CD4-positive, alpha-beta memory T cell (primary cell): ENCODE measurements at regions not wholly inside any gene's neighbourhood (a gene's known extent, or its start where the extent isn't known, plus 50 kb on each side); places are given as distances from the start of the nearest gene placed in this dataset.
A peak's percentile ranks its signal among the peaks of the same experiment; 100 is the strongest.

Experiments used
- CTCF ChIA-PET: fragments of 350-600 bp; sonication (Branson Sonifier 250); formaldehyde crosslinking; loops from one replicate; lab custom pipeline; 2021; ENCODE audit warnings: inconsistent platforms; ENCODE audit not compliant: partially characterized antibody; lab: Charles Lee
- POLR2A ChIA-PET: fragments of 350-600 bp; sonication (Branson Sonifier 250); formaldehyde crosslinking; loops from one replicate; lab custom pipeline; 2021; ENCODE audit not compliant: partially characterized antibody; lab: Charles Lee
- DNase-seq, 5 donors: peaks; one replicate each; pipeline versions ENCODE4 v3.0.0 to v3.0.0-alpha.2; 2020 to 2022; ENCODE audit warnings: mixed read lengths in 1 of 5
- H3K27ac ChIP-seq: one replicate; pipeline ENCODE4 v1.7.0; 2013; ENCODE audit warnings: low read depth, low read length
- H3K27me3 ChIP-seq: 2 replicates; pipeline ENCODE4 v1.7.0; 2013; ENCODE audit warnings: mild to moderate bottlenecking, low read length, moderate library complexity; ENCODE audit not compliant: insufficient read depth
- H3K36me3 ChIP-seq: 2 replicates; pipeline ENCODE4 v1.7.0; 2013; ENCODE audit warnings: mild to moderate bottlenecking, low read length, moderate library complexity; ENCODE audit not compliant: insufficient read depth
- H3K4me1 ChIP-seq: 2 replicates; pipeline ENCODE4 v1.7.0; 2013; ENCODE audit warnings: mild to moderate bottlenecking, low read length, moderate library complexity; ENCODE audit not compliant: insufficient read depth
- H3K4me3 ChIP-seq, 2 donors: one replicate each; pipeline ENCODE4 v1.7.0; 2013; ENCODE audit warnings: low read length in 2 of 2, mild to moderate bottlenecking in 1 of 2
- H3K9me3 ChIP-seq, 2 donors: one replicate each; pipeline ENCODE4 v1.7.0; 2013; ENCODE audit warnings: low read length in 2 of 2, control low read depth in 1 of 2; ENCODE audit not compliant: control insufficient read depth in 1 of 2
- H3K27ac Mint-ChIP-seq, 7 donors: one replicate each; pipeline ENCODE4 v1.8.0; 2020 to 2021; ENCODE audit warnings: mixed read lengths in 7 of 7, mild to moderate bottlenecking in 6 of 7, inconsistent platforms in 3 of 7, moderate library complexity in 3 of 7
- H3K27me3 Mint-ChIP-seq, 2 donors: one replicate each; pipeline ENCODE4 v1.8.0; 2020 to 2021; ENCODE audit warnings: mixed read lengths in 2 of 2
- H3K36me3 Mint-ChIP-seq, 2 donors: one replicate each; pipeline ENCODE4 v1.8.0; 2020 to 2021; ENCODE audit warnings: mixed read lengths in 2 of 2, inconsistent platforms in 1 of 2, mild to moderate bottlenecking in 1 of 2
- H3K4me1 Mint-ChIP-seq, 4 donors: one replicate each; pipeline ENCODE4 v1.8.0; 2020 to 2021; ENCODE audit warnings: mixed read lengths in 4 of 4, mild to moderate bottlenecking in 1 of 4
- H3K4me3 Mint-ChIP-seq, 8 donors: one replicate each; pipeline ENCODE4 v1.8.0; 2020 to 2021; ENCODE audit warnings: mixed read lengths in 8 of 8, mild to moderate bottlenecking in 7 of 8, moderate library complexity in 6 of 8, inconsistent platforms in 3 of 8
- H3K9me3 Mint-ChIP-seq, 8 donors: one replicate each; pipeline ENCODE4 v1.8.0; 2020 to 2021; ENCODE audit warnings: mixed read lengths in 8 of 8, mild to moderate bottlenecking in 5 of 8, inconsistent platforms in 3 of 8, moderate library complexity in 1 of 8
- intact Hi-C: fragments of 100-400 bp; cut with micrococcal nuclease; formaldehyde crosslinking; loops from one replicate; pipeline ENCODE4 v1.15.1; 2023

DNA sequence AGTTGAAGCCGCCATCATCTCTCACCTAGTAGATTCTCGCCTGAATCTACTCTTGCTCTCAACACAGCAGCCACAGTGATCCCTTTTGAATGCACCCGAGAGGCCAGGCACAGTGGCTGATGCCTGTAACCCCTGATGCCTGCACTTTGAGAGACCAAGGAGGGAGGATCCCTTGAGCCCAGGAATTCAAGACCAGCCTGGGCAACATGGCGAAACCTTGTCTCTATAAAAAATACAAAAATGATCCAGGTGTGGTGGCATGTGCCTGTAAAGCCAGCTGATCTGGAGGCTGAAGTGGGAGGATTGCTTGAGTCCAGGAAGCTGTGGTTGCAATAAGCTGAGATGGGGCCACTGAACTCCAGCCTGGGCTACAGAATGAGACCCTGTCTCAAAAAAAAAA, 60.3 kb upstream of the EML4 start:
- Histone ChIP-seq H3K27me3 (no peaks in the 10 kb centered on the region), H3K36me3 (no peaks in the 10 kb centered on the region), H3K9me3 (no peaks in the 10 kb centered on the region), H3K4me3 (no peak overlapping the region), H3K4me1 (peaks cover 92% of the 10 kb centered on the region), H3K27ac (peak overlapping the region; percentile 100)
- H3K27me3 Mint-ChIP-seq, result no peaks in the 10 kb centered on the region
- peaks cover 17 to 29% (median 21%) of the 10 kb centered on the region in 4 donors for H3K4me1 Mint-ChIP-seq
- intact Hi-C loops, result no loop called here
- no peaks in the 10 kb centered on the region for H3K36me3 Mint-ChIP-seq
- no peak overlapping the region for H3K4me3 Mint-ChIP-seq
- H3K9me3 Mint-ChIP-seq, result no peaks in the 10 kb centered on the region
- DNase-seq, result no peak
- no peak overlapping the region for H3K27ac Mint-ChIP-seq
- POLR2A ChIA-PET, result interaction anchor here (6.1 to 26.8 kb wide), 2 partner anchors 9 to 25 kb away, joined by 109 to 1146 read pairs; no protein-coding TSS in a partner anchor
- CTCF ChIA-PET, result interaction anchor here (1.2 to 2.1 kb wide), 2 partner anchors 20 to 24 kb away, joined by 5 read pairs; no protein-coding TSS in a partner anchor

DNA sequence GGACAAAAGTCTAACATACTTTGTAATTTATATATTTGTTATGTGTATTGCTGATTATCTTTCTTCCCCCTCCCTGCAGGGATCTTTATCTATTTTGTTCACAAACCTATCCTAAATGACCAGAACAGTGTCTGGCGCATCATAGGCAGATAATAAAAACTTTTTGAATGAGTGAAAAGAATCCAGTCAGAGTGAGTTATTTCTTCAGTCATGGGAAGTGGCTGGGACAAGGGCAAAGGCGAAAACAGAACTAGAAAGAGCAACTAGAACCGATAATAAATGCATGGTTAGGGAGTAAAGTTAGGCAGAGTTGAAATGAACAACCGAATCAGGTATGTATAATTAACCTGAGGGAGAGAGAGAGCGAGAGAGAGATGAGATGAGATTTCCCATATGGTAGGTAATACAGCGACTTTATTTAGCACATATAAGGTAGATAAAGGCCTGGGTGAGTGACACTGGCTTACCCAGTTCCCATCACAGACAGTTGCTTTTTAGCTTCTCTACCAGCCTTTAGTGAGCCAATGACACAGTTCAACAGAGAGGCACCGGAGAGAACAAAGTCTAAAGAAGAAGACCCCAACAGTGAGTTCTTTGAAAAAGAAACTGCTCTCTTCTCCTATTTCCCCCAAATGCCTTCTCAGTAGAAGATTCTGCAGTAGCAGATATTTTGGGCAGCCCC, 59.1 kb upstream of the EML4 start:
- H3K4me1 ChIP-seq, result peaks cover 92% of the 10 kb centered on the region
- no peaks in the 10 kb centered on the region for H3K9me3 ChIP-seq
- intact Hi-C loops, result no loop called here
- no peaks in the 10 kb centered on the region for H3K36me3 ChIP-seq
- Mint-ChIP-seq H3K4me1 (peaks cover 23 to 30% (median 28%) of the 10 kb centered on the region in 4 donors), H3K36me3 (no peaks in the 10 kb centered on the region), H3K27ac (peak overlapping the region in 2 of 7 donors; percentile 26 to 48), H3K4me3 (no peak overlapping the region), H3K9me3 (no peaks in the 10 kb centered on the region), H3K27me3 (no peaks in the 10 kb centered on the region)
- no peaks in the 10 kb centered on the region for H3K27me3 ChIP-seq
- DNase-seq, result no peak
- ChIA-PET CTCF (interaction anchor here (0.8 to 2.1 kb wide), 7 partner anchors 11 to 57 kb away, joined by 3 to 6 read pairs (median 4); no protein-coding TSS in a partner anchor), POLR2A (interaction anchor here (6.1 to 26.8 kb wide), 2 partner anchors 7 to 24 kb away, joined by 109 to 1146 read pairs; no protein-coding TSS in a partner anchor)
- H3K4me3 ChIP-seq, result no peak overlapping the region
- H3K27ac ChIP-seq, result peak overlapping the region; percentile 100

DNA sequence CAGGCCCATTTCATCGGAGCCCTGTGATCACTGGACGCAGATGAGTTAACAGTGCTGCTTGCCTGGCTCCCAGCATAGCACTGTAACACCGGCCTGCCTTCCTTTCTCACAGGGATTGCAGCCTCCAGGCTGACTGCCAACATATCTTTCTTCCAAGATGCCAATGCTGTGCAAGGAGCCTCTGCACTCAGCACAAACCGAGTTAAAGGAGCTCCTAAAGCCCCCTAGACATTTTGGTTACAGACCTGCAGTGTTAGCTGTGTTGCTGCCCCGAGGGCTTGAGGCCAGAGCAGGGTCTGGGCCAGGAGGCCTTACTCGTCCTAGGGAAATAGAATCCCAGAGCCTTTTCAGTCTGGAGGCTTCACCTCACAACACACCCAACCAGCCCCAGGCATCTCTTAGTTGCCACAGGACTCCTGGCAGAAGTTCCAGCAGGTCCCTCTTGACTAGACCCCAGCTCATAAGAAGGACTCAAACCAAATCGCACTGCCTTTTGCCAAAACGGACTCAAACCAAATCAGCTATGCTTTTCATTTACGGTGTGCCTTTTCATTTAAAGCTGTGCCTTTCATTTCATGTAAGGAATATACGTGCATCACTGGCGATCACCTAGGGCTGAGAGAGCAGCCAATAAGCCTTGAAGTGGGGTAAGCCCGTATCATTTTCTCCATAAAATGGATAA, 58.4 kb upstream of the EML4 start:
- intact Hi-C loops, result no loop called here

DNA sequence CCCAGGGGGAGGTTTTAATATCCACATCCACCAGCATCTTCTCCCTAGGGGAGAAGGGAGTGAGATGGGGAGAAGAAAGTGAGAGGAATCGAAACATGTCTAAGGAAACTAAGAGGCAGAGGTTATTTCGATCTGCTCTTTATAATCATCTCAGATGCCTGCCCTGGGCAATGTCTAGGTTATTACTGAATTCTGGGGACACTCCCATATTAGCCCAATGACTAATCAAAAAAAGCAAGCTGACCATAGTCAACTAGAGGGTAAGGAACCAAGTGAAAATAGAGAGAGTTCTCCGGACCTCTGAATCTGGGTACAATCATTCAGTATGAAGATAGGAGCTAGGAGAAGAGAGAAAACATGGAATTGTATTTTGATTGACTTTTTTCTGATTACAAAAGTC, 56.7 kb upstream of the EML4 start:
- peaks cover 29 to 53% (median 39%) of the 10 kb centered on the region in 4 donors for H3K4me1 Mint-ChIP-seq
- ChIA-PET POLR2A (interaction anchor here (0.7 to 26.8 kb wide), 3 partner anchors 13 to 63 kb away, joined by 3 to 1146 read pairs (median 5); no protein-coding TSS in a partner anchor), CTCF (interaction anchor here (1.6 to 4.1 kb wide), 3 partner anchors 12 to 84 kb away, joined by 4 to 16 read pairs (median 6); no protein-coding TSS in a partner anchor)
- H3K4me3 Mint-ChIP-seq, result peak overlapping the region in 2 of 8 donors; percentile 49 to 50
- Histone ChIP-seq H3K4me3 (no peak overlapping the region), H3K4me1 (peaks cover 83% of the 10 kb centered on the region), H3K9me3 (no peaks in the 10 kb centered on the region), H3K36me3 (no peaks in the 10 kb centered on the region), H3K27ac (no peak overlapping the region), H3K27me3 (no peaks in the 10 kb centered on the region)
- no peaks in the 10 kb centered on the region for H3K27me3 Mint-ChIP-seq
- no peaks in the 10 kb centered on the region for H3K36me3 Mint-ChIP-seq
- intact Hi-C loops, result no loop called here
- peak overlapping the region in 4 of 7 donors; percentile 15 to 82 (median 54) for H3K27ac Mint-ChIP-seq
- no peaks in the 10 kb centered on the region for H3K9me3 Mint-ChIP-seq
- no peak for DNase-seq

More for the DNA sequence above, 58.4 kb upstream of the EML4 start:
- no peaks in the 10 kb centered on the region for H3K36me3 ChIP-seq
- ChIA-PET POLR2A (interaction anchor here (6.1 to 26.8 kb wide), 2 partner anchors 7 to 23 kb away, joined by 109 to 1146 read pairs; no protein-coding TSS in a partner anchor), CTCF (interaction anchor here (0.9 to 2.1 kb wide), 5 partner anchors 10 to 55 kb away, joined by 3 to 6 read pairs (median 4); no protein-coding TSS in a partner anchor)
- Mint-ChIP-seq H3K27me3 (no peaks in the 10 kb centered on the region), H3K36me3 (no peaks in the 10 kb centered on the region), H3K27ac (peak overlapping the region in 2 of 7 donors; percentile 26 to 48), H3K4me3 (no peak overlapping the region), H3K4me1 (peaks cover 22 to 37% (median 29%) of the 10 kb centered on the region in 4 donors), H3K9me3 (no peaks in the 10 kb centered on the region)
- no peak for DNase-seq
- H3K4me1 ChIP-seq, result peaks cover 89% of the 10 kb centered on the region
- no peaks in the 10 kb centered on the region for H3K9me3 ChIP-seq
- H3K4me3 ChIP-seq, result no peak overlapping the region
- no peak overlapping the region for H3K27ac ChIP-seq
- no peaks in the 10 kb centered on the region for H3K27me3 ChIP-seq

DNA sequence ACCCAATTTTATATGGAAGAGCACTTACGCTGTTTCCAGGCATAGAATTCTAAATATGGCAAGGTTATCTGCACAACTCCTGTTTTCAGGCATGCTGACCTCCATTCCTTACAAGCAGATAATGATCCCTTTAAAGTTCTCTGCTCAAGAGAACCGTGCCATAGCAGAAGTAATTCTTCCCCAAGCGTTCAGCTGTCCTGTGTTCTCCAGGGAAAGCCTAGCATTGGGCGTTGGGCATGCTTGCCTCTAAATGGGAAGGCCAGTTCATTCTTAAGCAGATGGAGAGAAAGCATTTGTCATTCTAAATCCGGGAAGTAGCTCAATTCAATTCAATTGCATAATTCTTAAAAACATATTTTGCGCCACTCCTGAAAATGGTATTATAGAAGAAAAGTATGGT, 55.7 kb upstream of the EML4 start:
- Mint-ChIP-seq H3K9me3 (no peaks in the 10 kb centered on the region), H3K4me1 (peaks cover 38 to 63% (median 50%) of the 10 kb centered on the region in 4 donors), H3K27me3 (no peaks in the 10 kb centered on the region), H3K4me3 (peak overlapping the region in 1 of 8 donors; percentile 60), H3K36me3 (peaks cover 0 to 3% of the 10 kb centered on the region in 2 donors), H3K27ac (no peak overlapping the region)
- Histone ChIP-seq H3K4me1 (peaks cover 83% of the 10 kb centered on the region), H3K36me3 (no peaks in the 10 kb centered on the region), H3K27ac (no peak overlapping the region), H3K9me3 (no peaks in the 10 kb centered on the region), H3K27me3 (no peaks in the 10 kb centered on the region), H3K4me3 (no peak overlapping the region)
- CTCF ChIA-PET, result interaction anchor here (1.4 to 4.1 kb wide), 4 partner anchors 8 to 83 kb away, joined by 4 to 16 read pairs (median 6); no protein-coding TSS in a partner anchor
- no peak for DNase-seq
- intact Hi-C loops, result no loop called here
- POLR2A ChIA-PET, result interaction anchor here (0.9 to 26.8 kb wide), 4 partner anchors 6 to 58 kb away, joined by 3 to 1146 read pairs (median 57); no protein-coding TSS in a partner anchor

DNA sequence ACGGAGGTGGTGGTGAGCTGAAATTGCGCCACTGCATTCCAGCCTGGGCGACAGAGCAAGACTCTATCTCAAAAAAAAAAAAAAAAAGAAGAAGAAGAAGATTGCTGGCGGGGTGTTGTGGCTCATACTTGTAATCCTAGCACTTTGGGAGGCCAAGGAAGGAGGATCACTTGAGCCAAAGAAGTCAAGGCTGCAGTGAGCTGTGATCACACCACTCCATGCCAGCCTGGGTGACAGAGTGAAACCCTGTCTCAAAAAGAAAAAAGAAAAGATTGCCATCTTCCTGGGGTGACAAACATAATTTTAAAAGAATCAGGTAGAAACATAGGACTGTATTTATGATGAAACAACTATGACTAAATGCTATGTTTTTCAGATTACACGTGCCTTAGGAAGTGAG, 55.1 kb upstream of the EML4 start:
- POLR2A ChIA-PET, result interaction anchor here (0.9 to 26.8 kb wide), 3 partner anchors 6 to 57 kb away, joined by 3 to 1146 read pairs (median 109); no protein-coding TSS in a partner anchor
- H3K4me1 ChIP-seq, result peaks cover 83% of the 10 kb centered on the region

More for the DNA sequence above, 55.1 kb upstream of the EML4 start:
- CTCF ChIA-PET, result interaction anchor here (1.0 to 4.1 kb wide), 4 partner anchors 9 to 82 kb away, joined by 4 to 16 read pairs (median 6); no protein-coding TSS in a partner anchor
- Mint-ChIP-seq H3K4me1 (peaks cover 41 to 68% (median 55%) of the 10 kb centered on the region in 4 donors), H3K4me3 (peak overlapping the region in 5 of 8 donors; percentile 29 to 71 (median 66)), H3K36me3 (peaks cover 0 to 3% of the 10 kb centered on the region in 2 donors), H3K27ac (peak overlapping the region in 6 of 7 donors; percentile 1 to 88 (median 74)), H3K27me3 (no peaks in the 10 kb centered on the region), H3K9me3 (no peaks in the 10 kb centered on the region)
- Histone ChIP-seq H3K9me3 (no peaks in the 10 kb centered on the region), H3K36me3 (no peaks in the 10 kb centered on the region), H3K4me3 (no peak overlapping the region), H3K27ac (no peak overlapping the region), H3K27me3 (no peaks in the 10 kb centered on the region)
- no peak for DNase-seq
- intact Hi-C loops, result loop anchor here (1.0 kb wide), 1 partner anchor 8 kb away; no protein-coding TSS in a partner anchor
